Neural cell (in vitro differentiated cells): ENCODE measurements at regions not wholly inside any gene's neighbourhood (a gene's known extent, or its start where the extent isn't known, plus 50 kb on each side); places are given as distances from the start of the nearest gene placed in this dataset.

Source experiments
- H2AFZ ChIP-seq: fragments of 200-600, 300-800 bp; sonication (generic), shearing (Covaris generic); 2 replicates; pipeline ENCODE4 v1.6.0; 2014; ENCODE audit warnings: low read depth, mild to moderate bottlenecking, antibody characterized with exemption, low read length, moderate library complexity
- H3F3A ChIP-seq: fragments of 200-600 bp; shearing (Covaris generic); 2 replicates; pipeline ENCODE4 v1.6.1; 2016; ENCODE audit warnings: mild to moderate bottlenecking, moderate library complexity, mixed read lengths, antibody characterized with exemption, low read length; ENCODE audit not compliant: insufficient read depth, poor library complexity, severe bottlenecking
- H3K27ac ChIP-seq: fragments of 200-600, 300-800 bp; sonication (generic), shearing (Covaris generic); 2 replicates; pipeline ENCODE4 v1.5.1; 2014; ENCODE audit warnings: mild to moderate bottlenecking, low read length, moderate library complexity
- H3K27me3 ChIP-seq: fragments of 300-800, 200-600 bp; sonication (generic), shearing (Covaris generic); 2 replicates; pipeline ENCODE4 v1.6.0; 2014; ENCODE audit warnings: mild to moderate bottlenecking, low read depth, low read length, moderate library complexity; ENCODE audit not compliant: insufficient read depth
- H3K36me3 ChIP-seq: fragments of 300-800, 200-600 bp; sonication (generic), shearing (Covaris generic); 2 replicates; pipeline ENCODE4 v1.5.1; 2014; ENCODE audit warnings: mild to moderate bottlenecking, antibody characterized with exemption, low read length, moderate library complexity; ENCODE audit not compliant: insufficient read depth
- H3K4me2 ChIP-seq: fragments of 300-800, 200-600 bp; sonication (generic), shearing (Covaris generic); 2 replicates; pipeline ENCODE4 v1.6.0; 2014; ENCODE audit warnings: mild to moderate bottlenecking, low read length
- H3K4me3 ChIP-seq: fragments of 300-800, 200-600 bp; sonication (generic), shearing (Covaris generic); 2 replicates; pipeline ENCODE4 v1.5.1; 2014; ENCODE audit warnings: mild to moderate bottlenecking, low read length, moderate library complexity
- H3K79me2 ChIP-seq: fragments of 200-600 bp; shearing (Covaris generic); replicated peaks from 2 replicates; pipeline ENCODE4 v1.6.0; 2014; ENCODE audit warnings: mild to moderate bottlenecking, low read length, moderate library complexity; ENCODE audit not compliant: insufficient read depth
- H3K9ac ChIP-seq: fragments of 300-800, 200-600 bp; sonication (generic), shearing (Covaris generic); 2 replicates; pipeline ENCODE4 v1.6.1; 2016; ENCODE audit warnings: mild to moderate bottlenecking, low read length, mixed read lengths
- H3K9me2 ChIP-seq: fragments of 200-600 bp; shearing (Covaris generic); 2 replicates; pipeline ENCODE4 v1.6.1; 2016; ENCODE audit warnings: mild to moderate bottlenecking, low read length, mixed read lengths; ENCODE audit not compliant: insufficient read depth
- H3K9me3 ChIP-seq: fragments of 200-600, 300-800 bp; sonication (generic), shearing (Covaris generic); 2 replicates; pipeline ENCODE4 v1.6.1; 2016; ENCODE audit warnings: mild to moderate bottlenecking, mixed run types, low read length, moderate library complexity, mixed read lengths
- H4K20me1 ChIP-seq: fragments of 200-600 bp; shearing (Covaris generic); 2 replicates; pipeline ENCODE4 v1.6.1; 2016; ENCODE audit warnings: mild to moderate bottlenecking, mixed run types; ENCODE audit not compliant: insufficient read depth
- CTCF ChIP-seq: fragments of 450-650 bp; IDR thresholded peaks from 2 replicates; pipeline ENCODE4 v1.5.1; 2014; ENCODE audit warnings: antibody characterized with exemption, mild to moderate bottlenecking, moderate library complexity; ENCODE audit not compliant: poor library complexity, severe bottlenecking
- EP300 ChIP-seq: fragments of 450-650 bp; conservative IDR thresholded peaks from 2 replicates; pipeline ENCODE4 v1.6.1; 2014; ENCODE audit warnings: antibody characterized with exemption, mild to moderate bottlenecking, moderate library complexity; ENCODE audit not compliant: poor library complexity, severe bottlenecking
- EZH2 ChIP-seq: fragments of 200-600, 300-800 bp; shearing (Covaris generic), sonication (generic); IDR thresholded peaks from 2 replicates; pipeline ENCODE4 v1.6.1; 2014; ENCODE audit warnings: antibody characterized with exemption, low read length, borderline replicate concordance, mild to moderate bottlenecking; ENCODE audit not compliant: insufficient read depth, poor library complexity, severe bottlenecking
- MXI1 ChIP-seq: fragments of 450-650 bp; conservative IDR thresholded peaks from 2 replicates; pipeline ENCODE4 v1.6.1; 2014; ENCODE audit warnings: antibody characterized with exemption, mild to moderate bottlenecking; ENCODE audit not compliant: poor library complexity, severe bottlenecking
- POLR2AphosphoS5 ChIP-seq: IDR thresholded peaks from 2 replicates; pipeline ENCODE4 v1.6.1; 2012
- RAD21 ChIP-seq: fragments of 450-650 bp; conservative IDR thresholded peaks from 2 replicates; pipeline ENCODE4 v1.6.1; 2014; ENCODE audit warnings: antibody characterized with exemption, mild to moderate bottlenecking, moderate library complexity
- REST ChIP-seq: IDR thresholded peaks from 2 replicates; pipeline ENCODE4 v1.6.1; 2012; ENCODE audit warnings: borderline replicate concordance
- SMC3 ChIP-seq: fragments of 450-650 bp; conservative IDR thresholded peaks from 2 replicates; pipeline ENCODE4 v1.6.1; 2014; ENCODE audit warnings: antibody characterized with exemption, mild to moderate bottlenecking, moderate library complexity; ENCODE audit not compliant: poor library complexity
- TAF1 ChIP-seq: IDR thresholded peaks from 2 replicates; pipeline ENCODE4 v1.6.1; 2012; ENCODE audit warnings: low read depth

GRCh38 chr2:19609266-19609665 lies 250.8 kb upstream of the OSR1 start:
- no peak overlapping the region for H2AFZ ChIP-seq
- no peak for TF ChIP-seq RAD21
- no peak for TF ChIP-seq EZH2
- TF ChIP-seq REST: no peak
- no peak for TF ChIP-seq EP300
- TF ChIP-seq POLR2AphosphoS5: no peak
- TF ChIP-seq MXI1: no peak
- no peak for TF ChIP-seq SMC3
- TF ChIP-seq TAF1: no peak
- no peak for TF ChIP-seq CTCF

GRCh38 chr2:19607931-19608771 lies 249.7 kb upstream of the OSR1 start:
- no peaks in the 10 kb centered on the region for H3K9me3 ChIP-seq
- H3K79me2 ChIP-seq: no peaks in the 10 kb centered on the region
- no peak overlapping the region for H2AFZ ChIP-seq
- H3K36me3 ChIP-seq: no peaks in the 10 kb centered on the region
- no peaks in the 10 kb centered on the region for H3K27me3 ChIP-seq
- H3F3A ChIP-seq: no peaks in the 10 kb centered on the region
- no peaks in the 10 kb centered on the region for H4K20me1 ChIP-seq
- no peak overlapping the region for H3K4me2 ChIP-seq
- no peaks in the 10 kb centered on the region for H3K9me2 ChIP-seq
- H3K27ac ChIP-seq: no peak overlapping the region
- TF ChIP-seq EZH2 (no peak), EP300 (no peak), REST (no peak)
- no peak overlapping the region for H3K4me3 ChIP-seq
- no peak overlapping the region for H3K9ac ChIP-seq

More at GRCh38 chr2:19609266-19609665, 250.8 kb upstream of the OSR1 start:
- no peaks in the 10 kb centered on the region for H3K9me2 ChIP-seq
- no peak overlapping the region for H3K4me2 ChIP-seq
- H3K27ac ChIP-seq: no peak overlapping the region
- H3K9ac ChIP-seq: no peak overlapping the region
- H3K27me3 ChIP-seq: no peaks in the 10 kb centered on the region
- H4K20me1 ChIP-seq: no peaks in the 10 kb centered on the region
- H3K36me3 ChIP-seq: no peaks in the 10 kb centered on the region
- no peaks in the 10 kb centered on the region for H3F3A ChIP-seq
- H3K4me3 ChIP-seq: no peak overlapping the region
- no peaks in the 10 kb centered on the region for H3K79me2 ChIP-seq
- H3K9me3 ChIP-seq: no peaks in the 10 kb centered on the region
